HS-5 (cell line): ENCODE measurements at regions not wholly inside any gene's neighbourhood (a gene's known extent, or its start where the extent isn't known, plus 50 kb on each side); places are given as distances from the start of the nearest gene placed in this dataset.
"Not testable (repeated sequence)": the region's sequence is repeated elsewhere in the genome, so short reads cannot be mapped to it uniquely, and the experiment has no call there.

Experiments
- DNase-seq: peaks from one replicate; pipeline ENCODE4 v3.0.0-alpha.2; 2012; ENCODE audit warnings: low read depth

DNA sequence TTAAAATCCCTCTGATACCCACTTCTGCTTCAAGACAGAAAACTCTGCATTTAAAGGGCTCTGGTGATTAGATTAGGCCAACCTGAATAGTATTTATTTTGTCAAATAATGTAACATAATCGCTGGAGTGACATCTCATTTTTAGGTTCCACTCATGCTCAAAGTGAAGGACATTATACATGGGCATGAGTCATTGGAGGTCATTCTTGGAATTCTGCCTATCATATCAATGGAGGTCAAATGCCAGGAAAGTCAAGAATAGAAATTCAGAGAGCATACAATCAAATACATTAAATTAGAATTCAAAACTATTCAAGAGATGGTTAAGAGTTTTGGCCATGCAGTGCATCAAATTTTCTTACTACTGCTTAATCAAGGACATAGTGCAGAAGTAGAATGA lies 50.8 kb upstream of the PRSS1 start:
- no peak for DNase-seq

DNA sequence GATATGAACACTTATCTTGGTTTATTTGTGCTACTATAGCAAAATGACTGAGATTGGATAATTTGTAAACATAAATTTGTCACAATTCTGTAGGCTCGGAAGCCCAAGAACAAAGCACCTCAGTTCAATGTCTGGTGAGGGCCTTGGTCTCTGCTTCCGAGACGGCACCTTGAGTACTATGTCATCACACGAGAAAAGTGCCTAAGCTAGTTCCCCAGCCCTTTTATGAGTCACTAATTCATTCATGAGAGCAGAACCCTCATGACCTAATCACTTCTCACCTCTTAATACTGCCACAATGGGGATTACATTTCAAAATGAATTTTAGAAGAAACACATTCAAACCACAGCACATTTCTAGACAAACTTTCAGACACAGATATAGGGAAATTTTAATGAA lies 52.0 kb upstream of the PRSS1 start:
- no peak for DNase-seq

DNA sequence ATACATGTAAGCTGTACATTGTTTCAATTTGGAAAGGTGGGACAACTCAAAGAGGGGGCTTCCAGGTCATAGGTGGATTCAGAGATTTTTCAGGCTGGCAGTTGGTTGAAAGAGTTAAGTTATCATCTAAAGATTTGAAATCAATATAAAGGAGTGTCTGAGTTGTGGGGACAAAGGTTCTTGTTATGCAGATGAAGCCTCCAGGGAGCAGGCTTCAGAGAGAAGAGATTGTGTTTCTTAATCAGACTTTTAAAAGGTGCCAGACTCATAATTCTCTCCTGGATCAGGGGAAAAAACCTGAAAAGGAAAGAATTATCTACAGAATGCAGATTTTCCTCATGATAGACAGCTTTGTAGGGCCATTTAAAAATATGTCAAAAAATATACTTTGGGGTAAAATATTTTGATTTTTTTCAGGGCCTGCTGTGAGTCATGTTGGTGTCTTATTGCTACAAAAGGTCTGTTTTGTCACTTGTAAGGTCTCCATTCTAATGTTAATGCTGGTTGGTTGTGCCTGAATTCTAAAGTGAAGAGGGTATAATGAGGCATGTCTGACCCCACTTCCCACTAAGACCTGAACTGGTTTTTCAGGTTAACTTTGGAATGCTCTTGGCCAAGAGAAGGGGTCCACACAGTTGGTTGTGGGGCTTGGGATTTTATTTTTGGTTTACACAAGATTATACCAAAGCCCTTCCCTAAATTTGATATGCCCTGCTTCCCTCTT lies 52.7 kb upstream of the PRSS1 start:
- DNase-seq, result no peak

DNA sequence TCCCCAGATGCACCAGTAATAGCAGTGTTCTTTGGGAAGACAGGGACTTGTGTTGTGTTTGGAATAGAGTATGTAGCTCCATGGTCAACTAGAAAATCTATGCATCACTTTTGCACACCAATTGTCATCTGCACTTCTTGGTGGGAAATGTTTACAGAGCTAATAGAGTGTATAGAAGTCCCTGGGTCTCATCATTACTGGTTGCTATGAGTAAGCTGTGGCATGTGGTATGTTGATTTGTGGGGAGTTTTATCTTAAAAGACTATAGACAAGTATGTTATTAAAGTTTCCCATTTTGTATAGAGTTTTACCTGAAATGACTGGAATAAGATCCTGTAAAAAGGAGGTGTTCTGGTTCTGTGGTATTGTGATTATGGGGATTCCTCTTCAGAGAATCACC lies 55.4 kb upstream of the PRSS1 start:
- no peak for DNase-seq

DNA sequence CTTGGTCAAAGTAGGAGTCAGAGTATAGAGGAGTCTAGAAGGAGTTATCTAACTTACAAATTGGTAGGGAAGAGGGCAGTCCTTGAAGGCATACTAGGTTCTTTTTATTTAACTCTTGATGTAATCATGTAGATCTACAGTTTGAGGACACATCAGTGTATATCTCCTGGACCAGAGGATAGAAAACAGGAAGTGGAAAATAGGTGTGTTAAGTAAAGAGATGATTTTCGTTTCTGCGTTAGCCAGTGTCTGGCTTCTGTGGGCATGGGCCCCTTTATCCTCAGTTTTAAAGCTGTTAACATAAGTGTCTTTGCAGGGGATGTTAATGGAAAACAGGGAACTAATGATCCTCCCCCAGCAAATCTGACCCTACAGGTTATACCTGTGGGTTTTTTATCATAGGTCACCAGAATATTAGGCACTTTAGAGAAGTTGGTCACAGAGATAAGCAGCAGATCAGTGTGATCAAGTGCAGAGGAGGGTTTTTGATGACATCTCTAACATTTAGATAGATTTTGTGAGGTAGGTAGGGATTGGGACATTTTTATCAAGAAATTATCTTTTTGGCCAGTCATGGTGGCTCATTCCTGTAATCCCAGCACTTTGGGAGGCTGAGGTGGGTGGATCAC lies 58.6 kb upstream of the PRSS1 start:
- no peak for DNase-seq

DNA sequence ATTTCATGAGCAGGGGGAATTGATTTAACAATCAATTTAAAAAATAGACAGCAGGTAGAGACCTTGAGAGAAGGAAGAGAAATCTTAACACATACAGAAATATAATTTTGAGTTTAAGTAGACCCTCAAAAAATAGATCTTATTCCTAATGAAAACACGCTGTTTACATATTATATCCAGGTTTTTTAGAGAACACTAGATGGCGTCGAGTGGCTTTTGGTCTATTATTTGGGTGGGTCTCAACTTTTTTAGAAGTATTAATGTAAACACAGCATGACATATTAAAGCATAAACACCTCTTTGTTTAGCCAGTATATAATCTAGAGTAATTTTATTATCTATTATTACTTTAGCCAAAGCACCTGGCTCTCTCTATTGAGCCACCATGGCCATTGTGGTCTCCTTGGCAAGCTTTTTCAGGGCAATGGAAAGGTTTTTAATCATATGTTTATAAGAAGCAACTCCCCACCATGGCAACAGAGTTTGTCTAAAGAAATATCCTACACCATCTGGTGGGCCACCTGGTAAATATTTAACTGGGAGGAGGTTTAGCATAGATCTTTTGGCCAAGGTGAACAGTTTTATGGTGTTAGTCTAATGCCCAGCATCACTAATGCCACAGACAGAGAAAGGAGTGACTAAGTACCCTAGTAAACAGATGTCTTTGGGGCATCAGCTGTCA lies 59.7 kb upstream of the PRSS1 start:
- DNase-seq, result no peak

DNA sequence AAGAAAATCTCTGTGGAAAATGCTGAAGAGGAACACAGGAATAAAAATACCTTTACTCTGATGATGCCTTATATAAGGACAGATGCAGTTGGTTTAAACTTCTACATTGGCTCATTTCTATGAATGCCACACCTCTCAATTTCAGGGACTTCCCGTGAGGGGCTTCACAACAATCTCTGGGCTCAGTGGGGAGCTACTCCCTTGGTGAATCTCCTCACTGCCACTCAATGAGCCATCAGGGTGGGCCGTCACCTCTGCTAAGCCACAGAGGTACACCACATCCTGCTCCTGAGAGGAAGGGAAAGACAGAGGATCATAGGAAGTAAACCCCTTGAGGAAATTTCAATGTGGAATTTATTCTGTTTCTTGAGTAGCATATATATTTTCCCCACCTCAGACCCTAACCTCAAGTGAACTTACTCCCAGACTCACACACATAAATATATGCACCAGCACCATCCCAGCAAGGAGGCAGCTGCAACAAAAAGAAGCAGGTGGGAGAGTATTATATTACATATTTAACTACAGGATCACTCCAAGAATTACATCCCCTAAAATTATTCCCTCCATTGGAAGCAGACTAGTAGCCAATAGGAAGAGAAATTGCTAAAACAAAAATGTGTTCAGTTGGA lies 63.3 kb upstream of the PRSS1 start:
- DNase-seq, result no peak

DNA sequence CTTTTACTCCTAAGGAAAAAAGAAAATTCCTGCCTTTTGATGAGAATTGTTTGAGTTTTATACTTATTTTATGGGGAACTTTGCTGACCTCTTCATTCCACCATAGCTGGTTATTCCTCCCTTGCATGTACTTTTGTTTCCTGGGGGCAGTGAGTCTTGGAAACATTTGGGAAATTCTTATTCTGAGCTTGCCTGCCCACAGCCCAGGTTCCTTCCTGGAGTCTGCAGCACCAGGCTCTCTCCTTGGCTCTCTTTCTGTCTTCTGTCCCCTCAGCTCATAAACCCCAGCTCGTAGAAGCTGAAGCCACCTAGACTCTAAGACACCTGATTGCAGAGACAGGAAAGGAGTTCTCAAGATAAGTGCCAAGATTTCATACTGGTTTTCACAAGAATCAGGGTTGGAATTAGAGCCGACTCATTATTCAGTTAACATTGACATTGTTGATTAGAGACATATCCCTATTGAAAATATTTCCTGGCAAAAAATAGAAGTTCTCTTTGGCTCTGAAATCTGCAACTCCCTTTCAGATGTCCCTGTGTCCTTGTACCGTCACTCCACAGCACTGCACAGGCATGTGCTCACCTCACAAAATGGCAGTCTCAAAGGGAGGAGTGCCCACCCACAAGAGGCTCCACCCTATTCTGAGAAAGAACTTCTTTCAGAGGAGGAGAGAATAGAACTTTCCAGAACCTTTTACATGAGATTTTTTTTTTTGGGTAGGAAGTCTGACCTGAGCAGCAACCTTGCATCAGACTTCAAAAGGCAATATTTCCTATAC lies 67.8 kb upstream of the PRSS1 start:
- no peak for DNase-seq

DNA sequence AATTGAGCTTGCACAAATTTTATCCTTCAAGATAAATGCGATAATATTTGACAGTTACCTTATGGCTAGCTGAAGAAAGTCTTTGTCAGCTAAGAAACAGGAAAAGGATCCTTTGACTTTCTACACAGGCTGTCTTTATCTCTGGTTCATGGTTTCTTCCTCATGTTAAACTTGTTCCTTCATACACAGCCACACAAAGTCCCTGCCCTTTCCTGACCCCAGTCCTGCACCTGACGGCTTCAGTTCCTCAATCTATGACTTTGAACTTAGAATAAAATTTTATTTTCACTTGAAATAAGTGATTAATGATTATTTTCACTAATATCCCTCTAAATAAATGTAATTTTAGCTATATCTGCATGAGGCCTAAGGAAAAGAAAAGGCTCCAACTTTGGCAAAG lies 77.8 kb upstream of the PRSS1 start:
- DNase-seq, result no peak

DNA sequence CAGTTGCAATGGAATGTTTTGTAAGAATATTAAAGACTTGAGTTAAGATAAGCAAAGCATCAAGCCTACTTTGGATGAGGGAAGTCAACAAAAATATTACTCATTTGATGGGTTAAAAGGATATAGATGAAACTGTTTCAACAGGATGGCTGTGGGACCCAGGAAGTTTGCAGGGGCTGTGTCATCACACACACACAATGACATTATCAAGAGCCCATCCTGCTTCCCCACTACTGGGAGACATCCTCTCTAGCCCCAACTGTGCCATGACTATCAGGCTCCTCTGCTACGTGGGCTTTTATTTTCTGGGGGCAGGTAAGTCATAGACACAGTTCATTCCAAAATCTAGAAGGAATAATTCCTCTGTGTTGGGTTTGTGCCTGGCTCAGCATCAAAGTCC lies 78.8 kb upstream of the PRSS1 start:
- DNase-seq, result no peak

DNA sequence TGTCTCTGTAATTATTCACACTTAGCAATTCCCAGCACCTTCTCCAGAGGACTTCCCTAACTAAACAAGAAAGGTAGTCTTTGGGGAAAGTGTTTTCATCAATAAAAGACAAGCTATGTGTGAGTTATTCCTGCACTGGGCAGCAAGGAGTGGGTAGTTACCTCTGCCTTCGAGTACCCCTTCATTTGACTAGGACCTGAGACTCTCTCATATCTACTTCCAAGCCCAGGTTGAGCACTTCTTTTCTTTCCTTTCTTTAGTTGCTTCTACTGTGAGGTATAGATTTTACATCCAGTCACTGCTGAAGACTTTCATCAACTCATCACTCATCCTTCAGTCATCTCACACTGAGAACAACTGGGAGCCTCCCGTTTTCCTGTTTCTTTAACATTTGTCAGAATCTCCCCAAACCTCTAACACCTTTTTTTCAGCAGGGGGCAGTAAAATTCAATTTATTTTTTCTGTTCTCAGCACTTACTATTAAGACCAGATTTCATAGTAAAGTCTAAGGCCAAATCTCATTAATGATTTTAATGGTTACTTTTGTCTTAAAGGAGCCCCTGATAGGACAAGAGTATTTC lies 80.1 kb upstream of the PRSS1 start:
- peak; percentile 13 for DNase-seq

DNA sequence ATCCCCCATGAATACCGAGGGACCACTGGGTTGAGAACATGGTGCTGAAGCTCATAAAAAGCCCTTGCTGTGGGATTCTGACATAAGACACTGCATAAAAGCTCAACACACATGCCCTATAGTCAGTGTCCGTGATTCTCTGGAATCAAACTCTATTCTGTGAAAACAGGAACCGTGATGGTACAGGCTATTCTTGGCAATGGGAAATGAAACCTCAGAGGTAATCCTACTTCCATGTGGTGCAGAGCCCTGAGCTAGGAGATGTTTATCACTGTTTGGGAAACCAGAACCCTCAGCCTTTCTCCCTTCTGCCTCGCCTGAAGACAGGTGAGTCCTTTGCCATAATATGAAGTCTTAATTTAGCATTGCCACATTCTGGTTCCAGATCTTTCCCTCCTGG lies 80.8 kb upstream of the PRSS1 start:
- no peak for DNase-seq

DNA sequence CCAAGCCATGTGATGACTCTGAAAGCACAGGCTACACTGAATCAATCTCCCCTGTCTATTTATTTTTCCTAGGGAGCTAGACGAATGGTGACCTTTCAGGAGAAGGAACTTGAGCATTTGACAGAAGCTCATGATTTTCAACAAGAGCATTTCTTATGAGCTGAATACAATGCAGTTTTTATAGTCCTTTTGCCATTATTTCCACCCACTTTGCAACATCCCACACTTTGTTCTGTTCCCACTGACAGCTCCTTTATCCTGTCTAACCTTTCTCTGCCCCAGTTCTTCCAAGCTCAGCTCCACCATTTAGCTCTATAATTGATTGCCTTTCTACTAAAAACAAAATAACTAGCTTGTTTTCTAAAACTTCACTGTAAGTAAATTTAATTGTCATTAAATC lies 91.9 kb upstream of the PRSS1 start:
- DNase-seq, result no peak

DNA sequence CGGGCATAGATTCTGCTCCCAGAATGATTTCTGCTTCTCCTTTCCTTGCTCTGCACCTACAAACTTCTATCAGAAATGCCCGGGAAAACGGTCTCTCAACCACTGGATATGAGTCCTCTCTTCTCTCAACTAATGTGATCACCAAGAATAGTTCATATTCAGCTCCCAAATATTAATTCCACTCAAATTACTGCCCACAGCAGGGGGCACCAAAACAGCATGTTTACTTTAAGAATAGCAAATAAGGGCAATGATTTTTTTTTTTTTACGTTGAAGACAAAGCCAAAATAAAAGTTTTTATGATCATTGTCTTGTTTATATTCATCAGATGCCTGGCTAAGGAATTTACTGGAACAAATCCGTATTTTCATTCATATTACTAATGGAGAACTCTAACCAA lies 94.9 kb upstream of the PRSS1 start:
- DNase-seq, result no peak

DNA sequence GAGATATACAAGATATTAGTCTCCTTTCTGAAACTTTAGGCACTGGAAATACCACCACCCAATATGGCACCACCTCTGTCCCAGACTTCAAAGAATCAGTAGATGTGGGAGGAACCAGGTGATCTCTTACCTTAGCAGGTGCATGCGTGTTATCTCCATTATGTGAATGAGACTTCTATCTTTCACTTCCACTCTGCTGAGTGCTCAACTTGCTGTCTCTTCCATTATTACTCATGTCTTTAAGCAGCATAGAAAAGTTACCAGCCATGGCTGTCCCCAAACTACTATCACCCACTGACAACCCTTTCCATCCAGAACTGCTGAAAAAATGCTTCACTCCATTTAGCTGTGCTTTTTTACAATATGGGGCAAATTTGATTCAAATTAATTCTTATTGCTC lies 101.5 kb upstream of the PRSS1 start:
- no peak for DNase-seq

DNA sequence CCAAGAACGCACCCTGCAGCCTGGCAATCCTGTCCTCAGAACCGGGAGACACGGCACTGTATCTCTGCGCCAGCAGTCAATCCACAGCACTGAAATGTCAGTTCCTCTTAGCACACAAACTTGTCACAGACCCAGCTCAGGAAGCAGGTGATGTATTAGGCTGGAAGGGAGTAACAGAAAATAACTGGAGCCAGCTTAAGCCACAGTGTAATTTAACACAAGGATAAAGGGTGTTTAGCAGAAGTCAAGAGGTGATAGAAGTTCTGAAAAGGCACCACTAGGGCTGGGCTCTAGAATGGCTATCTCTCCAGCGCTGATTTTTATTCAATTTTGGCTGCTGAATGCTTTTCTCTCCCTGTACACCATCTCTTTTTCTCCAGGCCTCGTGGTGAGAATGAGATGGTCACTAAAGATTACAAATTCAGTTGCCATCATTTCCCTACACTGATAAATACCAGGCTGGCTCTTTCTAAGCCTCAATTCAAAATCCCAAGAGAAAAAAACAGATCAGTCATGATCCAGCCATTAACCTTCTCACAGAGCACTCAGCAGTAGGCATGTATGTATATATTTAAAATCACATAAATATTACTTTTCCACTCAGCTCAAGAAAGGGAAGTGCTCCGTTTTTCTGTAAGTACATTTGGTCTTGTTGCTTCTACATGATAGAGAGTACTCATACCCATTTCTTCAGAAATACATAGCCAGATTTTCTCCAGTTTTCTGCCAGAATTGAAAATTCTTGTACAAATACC lies 102.7 kb upstream of the PRSS1 start:
- no peak for DNase-seq

DNA sequence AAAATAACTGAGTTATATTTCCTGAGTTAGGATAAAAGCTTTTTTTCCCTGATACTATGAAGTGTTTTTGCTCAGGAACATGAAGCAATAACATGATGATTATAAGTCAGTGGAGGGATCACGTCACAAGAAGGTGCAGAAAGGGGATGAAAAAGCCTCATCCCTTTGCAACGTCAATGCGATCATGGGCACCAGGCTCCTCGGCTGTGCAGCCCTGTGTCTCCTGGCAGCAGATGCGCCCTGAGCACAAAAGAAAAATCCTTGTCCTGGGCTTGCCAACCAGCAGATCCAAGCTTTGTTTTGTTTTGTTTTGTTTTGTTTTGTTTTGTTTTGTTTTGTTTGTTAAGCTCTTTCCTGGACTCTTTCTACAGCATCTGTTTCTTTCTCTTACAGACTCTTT lies 103.5 kb upstream of the PRSS1 start:
- DNase-seq, result no peak

DNA sequence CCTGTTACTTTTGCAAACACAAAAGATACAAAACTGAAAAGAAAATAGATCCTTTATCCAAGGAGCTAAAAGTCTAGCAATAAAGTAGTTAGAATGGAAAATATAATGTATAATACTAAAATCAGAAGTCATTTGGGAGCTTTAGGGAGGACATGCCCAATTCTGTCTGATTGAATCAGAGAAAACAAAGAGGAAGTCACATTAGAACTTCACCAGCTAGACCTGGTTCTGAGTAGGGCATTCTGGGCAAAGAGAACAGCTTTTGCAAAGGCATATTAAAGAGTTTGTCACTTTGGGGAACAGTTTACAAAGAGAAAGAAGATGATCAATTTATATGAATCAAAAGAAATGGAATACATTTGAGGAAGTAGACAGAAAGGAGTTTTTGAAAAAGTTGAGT lies 107.0 kb upstream of the PRSS1 start:
- DNase-seq, result no peak

DNA sequence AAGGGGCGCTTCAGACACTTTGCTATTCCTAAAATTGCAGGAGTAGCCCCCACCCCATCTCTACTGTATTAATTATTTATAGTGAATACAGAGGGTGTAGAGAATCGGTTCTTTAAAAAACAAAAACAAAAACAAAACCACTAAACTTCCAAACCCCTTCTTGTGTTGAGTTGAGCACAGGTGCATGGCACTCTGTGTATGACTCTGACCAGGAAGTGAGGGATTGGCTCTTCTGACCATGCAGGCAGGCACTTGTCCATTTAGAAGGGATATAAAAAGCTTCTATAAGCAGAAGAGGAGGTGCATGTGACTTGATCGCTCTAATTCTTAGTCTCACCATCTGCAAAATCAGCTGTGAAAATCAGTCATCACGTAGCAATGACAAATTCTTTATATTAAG lies 108.0 kb upstream of the PRSS1 start:
- not testable (repeated sequence) for DNase-seq

DNA sequence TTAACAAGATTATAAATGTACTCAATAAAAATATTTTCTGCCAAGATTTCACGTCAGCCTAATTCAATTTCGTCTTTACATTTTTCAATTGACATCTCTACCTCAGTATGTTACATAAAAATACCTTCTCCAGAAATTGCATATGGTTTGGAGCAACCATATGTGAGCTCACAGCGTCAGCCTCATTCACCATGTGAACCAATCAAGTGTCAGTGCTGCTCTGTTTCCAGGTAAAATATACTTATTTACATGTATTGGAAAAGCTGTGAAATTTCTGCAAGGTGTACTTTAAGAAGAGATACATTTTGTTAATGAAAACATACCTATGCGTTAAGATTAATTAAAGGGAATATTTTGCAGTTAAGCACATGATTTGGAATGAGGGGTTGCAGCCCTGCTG lies 110.7 kb upstream of the PRSS1 start:
- DNase-seq, result no peak

DNA sequence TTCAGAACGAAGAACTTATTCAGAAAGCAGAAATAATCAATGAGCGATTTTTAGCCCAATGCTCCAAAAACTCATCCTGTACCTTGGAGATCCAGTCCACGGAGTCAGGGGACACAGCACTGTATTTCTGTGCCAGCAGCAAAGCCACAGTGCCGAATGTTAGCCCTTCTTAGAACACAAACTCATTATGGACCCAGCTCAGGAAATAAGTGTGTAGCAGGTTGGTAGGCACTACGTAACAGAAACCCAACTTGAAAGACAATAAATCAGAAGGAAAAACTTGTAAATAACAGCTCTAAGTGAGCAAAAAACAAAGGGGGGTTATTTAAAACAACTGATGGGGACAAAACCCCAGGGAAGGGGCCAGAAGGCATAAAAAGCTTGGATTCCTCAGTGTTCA lies 112.0 kb upstream of the PRSS1 start:
- DNase-seq, result no peak
